Keratinocyte (primary cell): ENCODE measurements at regions not wholly inside any gene's neighbourhood (a gene's known extent, or its start where the extent isn't known, plus 50 kb on each side); places are given as distances from the start of the nearest gene placed in this dataset.

Source experiments
- DNase-seq: peaks from one replicate; pipeline ENCODE4 v3.0.0-alpha.2; 2011; ENCODE audit warnings: low read depth, missing footprints, low spot score
- FAIRE-seq: peaks from 2 replicates; lab custom pipeline; 2011; peaks lifted over from hg19 to GRCh38; lab: Jason Lieb, UNC
- H2AFZ ChIP-seq: 2 replicates; pipeline ENCODE4 v1.6.0; 2012; ENCODE audit warnings: low read length, control low read depth, inconsistent platforms; ENCODE audit not compliant: control insufficient read depth
- H3K27ac ChIP-seq: 2 replicates; pipeline ENCODE4 v1.5.1; 2011; ENCODE audit warnings: low read length; ENCODE audit not compliant: control insufficient read depth, insufficient read depth
- H3K27me3 ChIP-seq: 3 replicates; pipeline ENCODE4 v1.6.0; 2011; ENCODE audit warnings: low read length; ENCODE audit not compliant: control insufficient read depth, insufficient read depth; ENCODE audit errors: extremely low read depth
- H3K36me3 ChIP-seq, 2 experiments: 2 replicates in 1 of 2; 3 replicates in 1 of 2; pipeline ENCODE4 v1.5.1; 2011; ENCODE audit warnings: low read length in 2 of 2, mild to moderate bottlenecking in 1 of 2; ENCODE audit not compliant: control insufficient read depth in 2 of 2, insufficient read depth in 2 of 2; ENCODE audit errors: extremely low read depth in 1 of 2
- H3K4me1 ChIP-seq: 3 replicates; pipeline ENCODE4 v1.5.1; 2011; ENCODE audit warnings: low read length; ENCODE audit not compliant: control insufficient read depth, insufficient read depth; ENCODE audit errors: extremely low read depth
- H3K4me2 ChIP-seq: 3 replicates; pipeline ENCODE4 v1.6.0; 2011; ENCODE audit warnings: low read depth, low read length; ENCODE audit not compliant: control insufficient read depth, insufficient read depth; ENCODE audit errors: extremely low read depth
- H3K4me3 ChIP-seq, 3 experiments: fragments of 200-600 bp in 1 of 3; sonication (generic) in 1 of 3; 2 replicates in 2 of 3; 3 replicates in 1 of 3; pipeline ENCODE4 v1.5.1; 2011 to 2016; ENCODE audit warnings: low read length in 3 of 3, mild to moderate bottlenecking in 3 of 3, control low read depth in 2 of 3, inconsistent platforms in 1 of 3, low read depth in 1 of 3, mixed read lengths in 1 of 3, mixed run types in 1 of 3, moderate library complexity in 1 of 3; ENCODE audit not compliant: control insufficient read depth in 2 of 3, insufficient read depth in 2 of 3; ENCODE audit errors: extremely low read depth in 1 of 3
- H3K79me2 ChIP-seq: 2 replicates; pipeline ENCODE4 v1.6.0; 2012; ENCODE audit warnings: low read length; ENCODE audit not compliant: control insufficient read depth, insufficient read depth
- H3K9ac ChIP-seq: 3 replicates; pipeline ENCODE4 v1.6.0; 2011; ENCODE audit warnings: low read length; ENCODE audit not compliant: control insufficient read depth, insufficient read depth; ENCODE audit errors: extremely low read depth
- H3K9me1 ChIP-seq: 3 replicates; pipeline ENCODE4 v1.6.0; 2011; ENCODE audit warnings: low read length; ENCODE audit not compliant: control insufficient read depth, insufficient read depth; ENCODE audit errors: extremely low read depth
- H3K9me3 ChIP-seq: 2 replicates; pipeline ENCODE4 v1.5.1; 2012; ENCODE audit warnings: low read depth, low read length; ENCODE audit not compliant: control insufficient read depth
- H4K20me1 ChIP-seq: 3 replicates; pipeline ENCODE4 v1.6.0; 2011; ENCODE audit warnings: low read length; ENCODE audit not compliant: control insufficient read depth, insufficient read depth; ENCODE audit errors: extremely low read depth
- CTCF ChIP-seq, 3 experiments: IDR thresholded peaks in 1 of 3; conservative IDR thresholded peaks in 1 of 3; optimal IDR thresholded peaks in 1 of 3; 2 replicates in 2 of 3; 3 replicates in 1 of 3; pipeline versions ENCODE3 to v1.5.1; 2011; ENCODE audit warnings: low read length in 3 of 3, mild to moderate bottlenecking in 3 of 3, moderate library complexity in 2 of 3, control low read depth in 1 of 3, inconsistent platforms in 1 of 3; ENCODE audit not compliant: insufficient read depth in 2 of 3; ENCODE audit errors: extremely low read depth in 1 of 3
- EZH2 ChIP-seq: IDR thresholded peaks from one replicate; pipeline ENCODE4 v1.6.1; 2012; ENCODE audit warnings: inconsistent platforms, mild to moderate bottlenecking, low read length, moderate library complexity
- dilution Hi-C: fragments of 300-500 bp; cut with MboI; formaldehyde crosslinking; loops from one replicate; pipeline ENCODE4 v1.7.0; 2020; ENCODE audit warnings: low sequenced_read_pairs; ENCODE audit not compliant: extremely low pct_ligation_motif_present

- Histone ChIP-seq H3K27me3 (no peaks in the 10 kb centered on the region), H3K79me2 (no peaks in the 10 kb centered on the region), H3K27ac (no peak overlapping the region), H3K4me2 (no peak overlapping the region), H3K9ac (no peak overlapping the region), H2AFZ (no peak overlapping the region), H3K9me3 (peaks cover 2% of the 10 kb centered on the region), H3K4me1 (no peaks in the 10 kb centered on the region), H3K4me3 (no peak overlapping the region), H3K36me3 (no peaks in the 10 kb centered on the region), H4K20me1 (no peaks in the 10 kb centered on the region), H3K9me1 (no peaks in the 10 kb centered on the region)
- dilution Hi-C loops = no loop called here
- TF ChIP-seq CTCF (optimal IDR thresholded peaks at IDR 0.05 in 1 of 3, IDR thresholded peaks at IDR 0.05 in 1 of 3, conservative IDR thresholded peaks at IDR 0.05 in 1 of 3; ENCODE audit: extremely low read depth in 1 of 3, insufficient read depth in 2 of 3, low read length in 3 of 3) (no peak), EZH2 (no peak)
- DNase-seq (no peak), FAIRE-seq (no peak)
These were observed 971.3 kb upstream of the TMEM132C start for GRCh38 chr12:127295630-127296029.

GRCh38 chr12:127296591-127296990, 970.4 kb upstream of the TMEM132C start:
- Histone ChIP-seq H2AFZ (no peak overlapping the region), H3K9ac (no peak overlapping the region), H3K4me1 (no peaks in the 10 kb centered on the region), H3K79me2 (no peaks in the 10 kb centered on the region), H3K27ac (no peak overlapping the region), H3K4me3 (no peak overlapping the region), H3K36me3 (no peaks in the 10 kb centered on the region), H3K27me3 (no peaks in the 10 kb centered on the region), H3K4me2 (no peak overlapping the region), H3K9me3 (peaks cover 2% of the 10 kb centered on the region), H4K20me1 (no peaks in the 10 kb centered on the region), H3K9me1 (no peaks in the 10 kb centered on the region)
- dilution Hi-C loops = no loop called here
- FAIRE-seq (no peak), DNase-seq (no peak)
- TF ChIP-seq CTCF (optimal IDR thresholded peaks at IDR 0.05 in 1 of 3, IDR thresholded peaks at IDR 0.05 in 1 of 3, conservative IDR thresholded peaks at IDR 0.05 in 1 of 3; ENCODE audit: extremely low read depth in 1 of 3, insufficient read depth in 2 of 3, low read length in 3 of 3) (no peak), EZH2 (no peak)
